B cell (primary cell): ENCODE measurements at regions not wholly inside any gene's neighbourhood (a gene's known extent, or its start where the extent isn't known, plus 50 kb on each side); places are given as distances from the start of the nearest gene placed in this dataset.

ENCODE experiments used
- ATAC-seq: fragments of 200-7000 bp; cut with Tn5 transposase; one replicate; pipeline ENCODE4 v1.10.0; 2021; ENCODE audit warnings: low read depth, mild to moderate bottlenecking, moderate number of reproducible peaks, moderate library complexity
- CTCF ChIA-PET: fragments of 350-600 bp; sonication (Branson Sonifier 250); formaldehyde crosslinking; loops from one replicate; lab custom pipeline; 2021; ENCODE audit warnings: antibody characterized with exemption, inconsistent platforms; lab: Charles Lee
- POLR2A ChIA-PET: fragments of 350-600 bp; sonication (Branson Sonifier 250); formaldehyde crosslinking; loops from one replicate; lab custom pipeline; 2021; ENCODE audit warnings: antibody characterized with exemption; lab: Charles Lee
- DNase-seq: peaks from one replicate; pipeline ENCODE4 v3.0.0; 2013
- H2AFZ ChIP-seq: 2 replicates; pipeline ENCODE4 v1.6.1; 2012; ENCODE audit warnings: mild to moderate bottlenecking, low read depth, low read length; ENCODE audit not compliant: insufficient read depth, poor library complexity, severe bottlenecking
- H3K27ac ChIP-seq, 2 donors: 1 replicate in 1 of 2; 2 replicates in 1 of 2; pipeline ENCODE4 v1.5.1; 2012 to 2013; ENCODE audit warnings: low read length in 2 of 2, mild to moderate bottlenecking in 2 of 2, moderate library complexity in 1 of 2
- H3K27me3 ChIP-seq, 4 experiments: fragments of 200-600 bp in 1 of 4; sonication (generic) in 1 of 4; replicated peaks in 1 of 4; 1 replicate in 2 of 4; 2 replicates in 2 of 4; pipeline versions ENCODE4 v1.6.1 to v1.7.0; 2013 to 2016; ENCODE audit warnings: low read length in 3 of 4, mild to moderate bottlenecking in 2 of 4, mixed read lengths in 1 of 4, moderate library complexity in 1 of 4; ENCODE audit not compliant: insufficient read depth in 4 of 4, control insufficient read depth in 3 of 4; ENCODE audit errors: control extremely low read depth in 1 of 4
- H3K36me3 ChIP-seq, 2 experiments: replicated peaks in 1 of 2; 1 replicate in 1 of 2; 2 replicates in 1 of 2; pipeline versions ENCODE4 v1.6.1 to v1.7.1; 2013; ENCODE audit warnings: low read length in 1 of 2; ENCODE audit not compliant: insufficient read depth in 2 of 2, control insufficient read depth in 1 of 2; ENCODE audit errors: control extremely low read depth in 1 of 2, extremely low read depth in 1 of 2
- H3K4me1 ChIP-seq, 2 donors: fragments of 200-600 bp in 1 of 2; sonication (generic) in 1 of 2; 1 replicate in 1 of 2; 2 replicates in 1 of 2; pipeline versions ENCODE4 v1.5.1 to v1.6.1; 2013 to 2017; ENCODE audit warnings: low read length in 2 of 2; ENCODE audit not compliant: control insufficient read depth in 2 of 2, insufficient read depth in 2 of 2
- H3K4me2 ChIP-seq: replicated peaks from 2 replicates; pipeline ENCODE3; 2012; ENCODE audit warnings: mild to moderate bottlenecking, low read depth, low read length; ENCODE audit not compliant: poor library complexity, severe bottlenecking
- H3K4me3 ChIP-seq, 5 experiments: fragments of 200-600 bp in 1 of 5; sonication (generic) in 1 of 5; 1 replicate in 3 of 5; 2 replicates in 2 of 5; pipeline versions ENCODE4 v1.5.1 to v1.7.0; 2011 to 2016; ENCODE audit warnings: low read length in 4 of 5, mild to moderate bottlenecking in 4 of 5, low read depth in 2 of 5, control low read depth in 1 of 5, moderate library complexity in 1 of 5; ENCODE audit not compliant: insufficient read depth in 1 of 5; ENCODE audit errors: control extremely low read depth in 1 of 5, extremely low read depth in 1 of 5
- H3K79me2 ChIP-seq: fragments of 200-600 bp; sonication (generic); one replicate; pipeline ENCODE4 v1.6.0; 2016; ENCODE audit warnings: low read length; ENCODE audit not compliant: control insufficient read depth, insufficient read depth
- H3K9ac ChIP-seq: fragments of 200-600 bp; sonication (generic); 2 replicates; pipeline ENCODE4 v1.6.1; 2017; ENCODE audit warnings: mild to moderate bottlenecking, low read length, moderate library complexity
- H3K9me3 ChIP-seq, 3 donors: one replicate each; pipeline versions ENCODE4 v1.6.1 to v1.7.1; 2013; ENCODE audit warnings: low read length in 2 of 3; ENCODE audit not compliant: control insufficient read depth in 2 of 3, insufficient read depth in 1 of 3; ENCODE audit errors: control extremely low read depth in 1 of 3
- H4K20me1 ChIP-seq: 2 replicates; pipeline ENCODE4 v1.6.0; 2012; ENCODE audit warnings: mild to moderate bottlenecking, low read length; ENCODE audit not compliant: insufficient read depth, control insufficient read depth, poor library complexity, severe bottlenecking
- H3K27ac Mint-ChIP-seq: one replicate; pipeline ENCODE4 v1.8.0; 2021; ENCODE audit warnings: mixed read lengths
- H3K27me3 Mint-ChIP-seq: one replicate; pipeline ENCODE4 v1.8.0; 2021; ENCODE audit warnings: mixed read lengths
- H3K4me1 Mint-ChIP-seq: one replicate; pipeline ENCODE4 v1.8.0; 2021; ENCODE audit warnings: mixed read lengths
- H3K4me3 Mint-ChIP-seq: one replicate; pipeline ENCODE4 v1.8.0; 2021; ENCODE audit warnings: mixed read lengths
- H3K9me3 Mint-ChIP-seq: one replicate; pipeline ENCODE4 v1.8.0; 2022; ENCODE audit warnings: mixed read lengths; ENCODE audit not compliant: insufficient read depth
- CTCF ChIP-seq: fragments of 200-600 bp; IDR thresholded peaks from one replicate; pipeline ENCODE4 v1.8.0; 2022; ENCODE audit warnings: antibody characterized with exemption, mild to moderate bottlenecking
- EZH2 ChIP-seq: IDR thresholded peaks from 2 replicates; pipeline ENCODE4 v1.6.1; 2012; ENCODE audit warnings: borderline replicate concordance, low read depth, mild to moderate bottlenecking, moderate library complexity, low read length; ENCODE audit not compliant: insufficient read depth, poor library complexity, severe bottlenecking
- WGBS: methylation state at CpG from one replicate; pipeline ENCODE4 v1.1.5; 2013; ENCODE audit warnings: missing lambda C conversion rate; ENCODE audit not compliant: insufficient coverage; 5-methylcytosine and 5-hydroxymethylcytosine counted together
- intact Hi-C: fragments of 100-400 bp; cut with micrococcal nuclease; formaldehyde crosslinking; loops from one replicate; pipeline ENCODE4 v1.10.0; 2022

- Mint-ChIP-seq H3K4me3 (no peak overlapping the region), H3K27ac (no peak overlapping the region), H3K4me1 (no peaks in the 10 kb centered on the region), H3K9me3 (no peaks in the 10 kb centered on the region), H3K27me3 (peaks cover 37% of the 10 kb centered on the region)
- Histone ChIP-seq H3K9ac (no peak overlapping the region), H3K27ac (no peak overlapping the region), H4K20me1 (no peaks in the 10 kb centered on the region), H3K79me2 (no peaks in the 10 kb centered on the region), H3K4me3 (no peak overlapping the region), H3K4me2 (no peak overlapping the region), H3K27me3 (peaks cover 0 to 22% (median 5%) of the 10 kb centered on the region in 4 experiments), H2AFZ (no peak overlapping the region), H3K4me1 (no peaks in the 10 kb centered on the region), H3K9me3 (peaks cover 0 to 2% (median 0%) of the 10 kb centered on the region in 3 donors), H3K36me3 (no peaks in the 10 kb centered on the region)
- ChIA-PET CTCF (no interaction called here), POLR2A (no interaction called here)
- no peak for TF ChIP-seq EZH2
- no peak for TF ChIP-seq CTCF
- WGBS = 57% methylated on average over 3 of the region's 5 CpGs
- intact Hi-C loops = no loop called here
- DNase-seq (no peak), ATAC-seq (no peak)
These were observed 412.4 kb upstream of the MKI67 start for GRCh38 chr10:128538671-128539070.

- Histone ChIP-seq H4K20me1 (no peaks in the 10 kb centered on the region), H3K27me3 (peaks cover 0 to 23% (median 5%) of the 10 kb centered on the region in 4 experiments), H3K27ac (no peak overlapping the region), H3K9ac (no peak overlapping the region), H3K79me2 (no peaks in the 10 kb centered on the region), H3K4me3 (no peak overlapping the region), H2AFZ (no peak overlapping the region), H3K4me2 (no peak overlapping the region), H3K36me3 (no peaks in the 10 kb centered on the region), H3K9me3 (peaks cover 0 to 2% (median 0%) of the 10 kb centered on the region in 3 donors), H3K4me1 (no peaks in the 10 kb centered on the region)
- intact Hi-C loops = no loop called here
- H3K4me3 Mint-ChIP-seq = no peak overlapping the region
- no CpG with 5 or more reads among the region's 10 CpGs for WGBS
- H3K27ac Mint-ChIP-seq = no peak overlapping the region
- TF ChIP-seq EZH2 (no peak), CTCF (no peak)
- CTCF ChIA-PET = interaction anchor here (0.6 kb wide), 1 partner anchor 36 kb away, joined by 4 read pairs; no protein-coding TSS in a partner anchor
- ATAC-seq = no peak
- H3K27me3 Mint-ChIP-seq = peaks cover 36% of the 10 kb centered on the region
- POLR2A ChIA-PET = no interaction called here
- DNase-seq = no peak
- no peaks in the 10 kb centered on the region for H3K9me3 Mint-ChIP-seq
- no peaks in the 10 kb centered on the region for H3K4me1 Mint-ChIP-seq
These were observed 413.4 kb upstream of the MKI67 start for GRCh38 chr10:128539510-128540127.
